B cell (primary cell): ENCODE measurements at regions not wholly inside any gene's neighbourhood (a gene's known extent, or its start where the extent isn't known, plus 50 kb on each side); places are given as distances from the start of the nearest gene placed in this dataset.

Source experiments
- EZH2 ChIP-seq: IDR thresholded peaks from 2 replicates; pipeline ENCODE4 v1.6.1; 2012; ENCODE audit warnings: borderline replicate concordance, low read depth, mild to moderate bottlenecking, moderate library complexity, low read length; ENCODE audit not compliant: insufficient read depth, poor library complexity, severe bottlenecking
- TF ChIP-seq, protein P1 (sequence below): fragments of 200-600 bp; IDR thresholded peaks from one replicate; pipeline ENCODE4 v1.8.0; 2022; ENCODE audit warnings: antibody characterized with exemption, mild to moderate bottlenecking

GRCh38 chr9:2378816-2379215, 242.8 kb upstream of the VLDLR start:
- TF ChIP-seq, protein P1, sequence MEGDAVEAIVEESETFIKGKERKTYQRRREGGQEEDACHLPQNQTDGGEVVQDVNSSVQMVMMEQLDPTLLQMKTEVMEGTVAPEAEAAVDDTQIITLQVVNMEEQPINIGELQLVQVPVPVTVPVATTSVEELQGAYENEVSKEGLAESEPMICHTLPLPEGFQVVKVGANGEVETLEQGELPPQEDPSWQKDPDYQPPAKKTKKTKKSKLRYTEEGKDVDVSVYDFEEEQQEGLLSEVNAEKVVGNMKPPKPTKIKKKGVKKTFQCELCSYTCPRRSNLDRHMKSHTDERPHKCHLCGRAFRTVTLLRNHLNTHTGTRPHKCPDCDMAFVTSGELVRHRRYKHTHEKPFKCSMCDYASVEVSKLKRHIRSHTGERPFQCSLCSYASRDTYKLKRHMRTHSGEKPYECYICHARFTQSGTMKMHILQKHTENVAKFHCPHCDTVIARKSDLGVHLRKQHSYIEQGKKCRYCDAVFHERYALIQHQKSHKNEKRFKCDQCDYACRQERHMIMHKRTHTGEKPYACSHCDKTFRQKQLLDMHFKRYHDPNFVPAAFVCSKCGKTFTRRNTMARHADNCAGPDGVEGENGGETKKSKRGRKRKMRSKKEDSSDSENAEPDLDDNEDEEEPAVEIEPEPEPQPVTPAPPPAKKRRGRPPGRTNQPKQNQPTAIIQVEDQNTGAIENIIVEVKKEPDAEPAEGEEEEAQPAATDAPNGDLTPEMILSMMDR, result no peak
- TF ChIP-seq EZH2, result no peak
